ENCODE measurements at regions not wholly inside any gene's neighbourhood (a gene's known extent, or its start where the extent isn't known, plus 50 kb on each side); places are given as distances from the start of the nearest gene placed in this dataset.
A peak's percentile ranks its signal among the peaks of the same experiment; 100 is the strongest.

DNA sequence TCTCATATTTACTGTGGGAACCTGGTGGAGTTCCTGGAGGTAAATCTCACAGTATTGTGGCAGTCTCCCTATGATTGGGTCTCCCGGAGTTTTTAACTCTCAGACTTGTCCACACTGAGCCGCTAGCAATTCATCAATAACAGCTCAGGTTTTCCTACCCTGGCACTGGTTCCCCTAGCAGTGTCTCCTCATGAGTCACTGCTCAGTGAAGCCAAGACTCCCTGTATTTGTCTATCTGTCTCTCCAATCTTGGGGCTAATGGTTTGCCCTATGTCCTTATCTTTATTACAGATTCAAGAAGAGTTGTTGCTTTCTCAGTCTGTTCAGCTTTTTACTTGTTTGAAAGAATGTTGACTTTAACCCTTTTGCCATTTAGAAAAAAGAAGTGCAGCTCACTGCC lies 176.7 kb upstream of the FGF10 start:
- no peak overlapping the region for H3K27ac ChIP-seq
- TF ChIP-seq ZFX (IDR thresholded peaks at IDR 0.05; ENCODE audit: borderline replicate concordance), result no peak
- TF ChIP-seq, protein P1, sequence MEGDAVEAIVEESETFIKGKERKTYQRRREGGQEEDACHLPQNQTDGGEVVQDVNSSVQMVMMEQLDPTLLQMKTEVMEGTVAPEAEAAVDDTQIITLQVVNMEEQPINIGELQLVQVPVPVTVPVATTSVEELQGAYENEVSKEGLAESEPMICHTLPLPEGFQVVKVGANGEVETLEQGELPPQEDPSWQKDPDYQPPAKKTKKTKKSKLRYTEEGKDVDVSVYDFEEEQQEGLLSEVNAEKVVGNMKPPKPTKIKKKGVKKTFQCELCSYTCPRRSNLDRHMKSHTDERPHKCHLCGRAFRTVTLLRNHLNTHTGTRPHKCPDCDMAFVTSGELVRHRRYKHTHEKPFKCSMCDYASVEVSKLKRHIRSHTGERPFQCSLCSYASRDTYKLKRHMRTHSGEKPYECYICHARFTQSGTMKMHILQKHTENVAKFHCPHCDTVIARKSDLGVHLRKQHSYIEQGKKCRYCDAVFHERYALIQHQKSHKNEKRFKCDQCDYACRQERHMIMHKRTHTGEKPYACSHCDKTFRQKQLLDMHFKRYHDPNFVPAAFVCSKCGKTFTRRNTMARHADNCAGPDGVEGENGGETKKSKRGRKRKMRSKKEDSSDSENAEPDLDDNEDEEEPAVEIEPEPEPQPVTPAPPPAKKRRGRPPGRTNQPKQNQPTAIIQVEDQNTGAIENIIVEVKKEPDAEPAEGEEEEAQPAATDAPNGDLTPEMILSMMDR (IDR thresholded peaks at IDR 0.05), result no peak

DNA sequence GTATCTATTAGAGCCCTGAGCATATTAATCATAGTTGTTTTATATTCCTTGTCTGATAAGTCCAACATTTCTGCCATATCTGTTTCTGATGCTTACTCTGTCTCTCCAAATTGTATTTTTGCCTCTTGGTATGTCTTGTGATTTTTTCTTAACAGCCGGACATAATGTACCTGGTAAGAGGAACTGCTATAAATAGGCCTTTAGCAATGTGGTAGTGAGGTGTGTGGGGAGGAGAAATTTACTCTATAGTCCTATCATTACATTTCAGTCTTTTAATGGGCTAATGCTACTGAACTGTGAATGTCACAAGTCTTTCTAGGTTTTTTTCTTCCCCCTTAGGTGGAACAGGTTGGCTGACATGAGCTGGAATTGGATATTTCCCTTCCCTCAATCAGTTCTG lies 176.1 kb upstream of the FGF10 start:
- no peak for TF ChIP-seq ZFX (IDR thresholded peaks at IDR 0.05; ENCODE audit: borderline replicate concordance)
- TF ChIP-seq, protein P1 (IDR thresholded peaks at IDR 0.05), result no peak
- no peak overlapping the region for H3K27ac ChIP-seq

GRCh38 chr5:44546286-44546685 lies 157.1 kb upstream of the FGF10 start:
- H3K27ac ChIP-seq, result no peak overlapping the region
- no peak for TF ChIP-seq ZFX (IDR thresholded peaks at IDR 0.05; ENCODE audit: borderline replicate concordance)
- TF ChIP-seq, protein P1 (IDR thresholded peaks at IDR 0.05), result no peak

GRCh38 chr5:44543511-44543910 lies 154.3 kb upstream of the FGF10 start:
- no peak overlapping the region for H3K27ac ChIP-seq
- TF ChIP-seq ZFX (IDR thresholded peaks at IDR 0.05; ENCODE audit: borderline replicate concordance), result no peak
- TF ChIP-seq, protein P1 (IDR thresholded peaks at IDR 0.05), result no peak

- TF ChIP-seq ZFX (IDR thresholded peaks at IDR 0.05; ENCODE audit: borderline replicate concordance), result no peak
- TF ChIP-seq, protein P1 (IDR thresholded peaks at IDR 0.05), result no peak
- H3K27ac ChIP-seq, result no peak overlapping the region
Measured at GRCh38 chr5:44542470-44542869, 153.2 kb upstream of the FGF10 start.

DNA sequence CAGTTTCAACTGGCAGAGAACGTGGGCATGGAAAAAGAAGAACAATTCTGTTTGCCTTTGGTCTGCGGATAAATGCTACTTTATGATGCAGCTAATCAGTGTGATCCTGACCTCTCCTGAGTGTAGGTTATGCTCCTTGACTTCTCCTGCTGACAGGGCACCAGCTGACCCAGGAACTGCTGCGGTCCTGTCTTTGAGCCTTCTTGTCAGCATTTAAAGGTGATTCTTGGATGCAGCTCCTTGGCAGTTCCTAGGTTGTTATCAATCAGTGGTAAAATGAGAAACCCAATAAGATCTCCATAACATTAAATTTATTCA lies 150.3 kb upstream of the FGF10 start:
- TF ChIP-seq, protein P1 (IDR thresholded peaks at IDR 0.05), result no peak
- no peak for TF ChIP-seq ZFX (IDR thresholded peaks at IDR 0.05; ENCODE audit: borderline replicate concordance)
- peak overlapping the region; percentile 97 for H3K27ac ChIP-seq

DNA sequence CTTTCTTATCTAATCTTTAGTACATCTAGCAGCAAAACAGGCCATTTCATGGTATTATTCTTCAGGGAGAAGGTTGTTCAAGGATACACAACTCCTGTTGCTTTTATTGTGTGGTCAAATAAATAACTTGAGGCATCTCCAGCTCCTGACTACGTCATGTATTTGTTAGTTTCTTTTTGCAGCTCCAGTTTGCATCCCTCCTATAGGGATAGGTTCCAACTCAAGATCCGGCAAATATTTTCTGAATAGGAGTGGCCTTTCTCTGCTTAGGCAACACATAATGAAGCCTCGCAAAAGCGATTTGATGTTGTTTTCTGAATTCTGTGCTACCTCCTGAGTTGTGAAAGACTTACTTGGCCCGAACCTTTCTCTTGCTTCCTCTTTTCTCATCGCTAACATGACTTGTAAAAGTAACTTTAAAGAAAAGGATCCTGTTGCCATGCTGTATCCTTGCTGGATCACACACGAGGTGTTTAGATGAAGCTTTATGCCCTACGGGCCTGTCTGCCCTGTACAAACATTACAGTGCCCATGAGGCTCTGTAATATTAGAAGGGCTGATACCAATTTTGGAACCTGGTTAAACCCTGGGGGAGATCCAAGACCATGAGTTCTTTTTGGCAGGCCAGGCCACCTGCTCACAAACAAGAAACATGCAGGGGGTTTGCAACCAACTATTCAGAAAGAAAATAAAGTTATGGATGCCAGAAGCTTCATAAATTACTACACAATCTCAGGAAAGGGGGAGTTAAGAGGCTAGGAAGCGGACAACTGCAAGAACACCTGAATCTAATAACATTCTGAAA lies 149.8 kb upstream of the FGF10 start:
- H3K27ac ChIP-seq, result peak overlapping the region; percentile 97
- TF ChIP-seq ZFX (IDR thresholded peaks at IDR 0.05; ENCODE audit: borderline replicate concordance), result no peak
- TF ChIP-seq, protein P1 (IDR thresholded peaks at IDR 0.05), result no peak

Measured in 22Rv1 (cell line).